ENCODE measurements at regions not wholly inside any gene's neighbourhood (a gene's known extent, or its start where the extent isn't known, plus 50 kb on each side); places are given as distances from the start of the nearest gene placed in this dataset.

GRCh38 chr16:80298676-80299075 is 242.1 kb upstream of the DYNLRB2 start:
- no peak for DNase-seq

GRCh38 chr16:80296034-80296433 is 244.8 kb upstream of the DYNLRB2 start:
- no peak for DNase-seq

- DNase-seq: no peak
These were observed 246.6 kb upstream of the DYNLRB2 start for GRCh38 chr16:80294172-80294571.

- no peak for DNase-seq
These were observed 252.2 kb upstream of the DYNLRB2 start for GRCh38 chr16:80288616-80289015.

GRCh38 chr16:80287674-80288073 is 253.1 kb upstream of the DYNLRB2 start:
- no peak for DNase-seq

GRCh38 chr16:80285104-80285503 is 255.7 kb upstream of the DYNLRB2 start:
- no peak for DNase-seq

GRCh38 chr16:80283466-80284392 is 257.1 kb upstream of the DYNLRB2 start:
- DNase-seq: no peak

- DNase-seq: no peak
These were observed 260.2 kb upstream of the DYNLRB2 start for GRCh38 chr16:80280557-80280956.

- no peak for DNase-seq
These were observed 261.1 kb upstream of the DYNLRB2 start for GRCh38 chr16:80279656-80280055.

- no peak for DNase-seq
These were observed 263.6 kb upstream of the DYNLRB2 start for GRCh38 chr16:80277182-80277581.

- DNase-seq: no peak
These were observed 266.1 kb upstream of the DYNLRB2 start for GRCh38 chr16:80274576-80275191.

GRCh38 chr16:80273635-80274538 is 266.9 kb upstream of the DYNLRB2 start:
- no peak for DNase-seq

- no peak for DNase-seq
These were observed 275.0 kb upstream of the DYNLRB2 start for GRCh38 chr16:80265624-80266306.

GRCh38 chr16:80263848-80264694 is 276.7 kb upstream of the DYNLRB2 start:
- no peak for DNase-seq

- no peak for DNase-seq
These were observed 277.5 kb upstream of the DYNLRB2 start for GRCh38 chr16:80263181-80263823.

GRCh38 chr16:80260906-80261311 is 279.9 kb upstream of the DYNLRB2 start:
- DNase-seq: no peak

- no peak for DNase-seq
These were observed 281.4 kb upstream of the DYNLRB2 start for GRCh38 chr16:80259290-80259805.

GRCh38 chr16:80258407-80258806 is 282.4 kb upstream of the DYNLRB2 start:
- DNase-seq: no peak

GRCh38 chr16:80254970-80255369 is 285.8 kb upstream of the DYNLRB2 start:
- DNase-seq: no peak

- DNase-seq: no peak
These were observed 287.1 kb upstream of the DYNLRB2 start for GRCh38 chr16:80253741-80254140.

- no peak for DNase-seq
These were observed 290.4 kb upstream of the DYNLRB2 start for GRCh38 chr16:80250381-80250780.
